ENCODE measurements at regions not wholly inside any gene's neighbourhood (a gene's known extent, or its start where the extent isn't known, plus 50 kb on each side); places are given as distances from the start of the nearest gene placed in this dataset.

DNA sequence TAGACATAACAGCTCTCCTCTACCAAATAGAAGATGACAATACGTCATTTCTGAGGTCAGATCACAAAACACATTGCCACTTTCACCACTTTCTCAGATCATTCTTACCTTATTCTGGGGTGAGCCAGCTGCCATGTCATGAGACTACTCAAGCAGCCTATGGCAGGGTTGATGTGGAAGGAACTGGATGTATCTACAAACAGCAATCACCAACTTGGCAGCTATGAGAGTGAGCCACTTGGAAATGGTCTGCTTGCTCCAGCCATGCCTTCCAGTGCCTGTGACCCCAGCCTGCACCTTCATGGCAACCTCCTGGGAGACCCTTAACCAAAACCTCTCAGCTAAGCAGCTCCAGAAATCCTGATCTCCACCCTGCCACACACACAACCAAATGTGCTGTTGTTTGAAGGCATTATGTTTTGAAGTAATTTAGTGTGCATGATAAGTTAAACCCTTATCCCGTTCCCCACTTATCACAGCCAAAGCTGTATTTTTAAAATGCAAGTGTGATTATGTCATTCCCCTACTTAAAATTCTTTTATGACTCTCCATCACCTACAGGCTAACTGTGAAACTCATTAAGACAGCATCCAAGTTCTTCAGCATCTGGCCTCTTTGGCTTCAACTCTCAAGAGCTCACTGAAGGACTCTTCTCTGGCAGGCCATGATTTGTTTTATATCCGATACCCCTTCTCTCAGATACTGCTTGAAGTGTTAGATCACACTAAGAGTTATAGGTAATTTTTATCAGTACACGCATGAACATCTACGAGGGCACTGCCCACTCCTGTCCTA, 150.6 kb downstream of the LY86 start:
- Mint-ChIP-seq H3K27me3 (ENCODE audit: insufficient read depth, unreplicated experiment) (no peaks in the 10 kb centered on the region), H3K27ac (ENCODE audit: low read depth, unreplicated experiment) (no peak overlapping the region), H3K4me3 (ENCODE audit: unreplicated experiment) (no peak overlapping the region), H3K4me1 (ENCODE audit: insufficient read depth, unreplicated experiment) (peaks cover 9% of the 10 kb centered on the region), H3K9me3 (ENCODE audit: unreplicated experiment) (no peaks in the 10 kb centered on the region), H3K36me3 (ENCODE audit: insufficient read depth, unreplicated experiment) (no peaks in the 10 kb centered on the region)
- intact Hi-C loops (cut with micrococcal nuclease) = no loop called here
- CTCF ChIA-PET = interaction anchor here (1.2 kb wide), 1 partner anchor 11 kb away, joined by 3 read pairs; no protein-coding TSS in a partner anchor
- no TSS peak for BruUV-seq (replicated peaks)
- no peak for DNase-seq (ENCODE audit: unreplicated experiment)
- POLR2A ChIA-PET = interaction anchor here (0.6 to 0.7 kb wide), 2 partner anchors 52 to 250 kb away, joined by 3 read pairs; no protein-coding TSS in a partner anchor
- TF ChIP-seq, protein P1, sequence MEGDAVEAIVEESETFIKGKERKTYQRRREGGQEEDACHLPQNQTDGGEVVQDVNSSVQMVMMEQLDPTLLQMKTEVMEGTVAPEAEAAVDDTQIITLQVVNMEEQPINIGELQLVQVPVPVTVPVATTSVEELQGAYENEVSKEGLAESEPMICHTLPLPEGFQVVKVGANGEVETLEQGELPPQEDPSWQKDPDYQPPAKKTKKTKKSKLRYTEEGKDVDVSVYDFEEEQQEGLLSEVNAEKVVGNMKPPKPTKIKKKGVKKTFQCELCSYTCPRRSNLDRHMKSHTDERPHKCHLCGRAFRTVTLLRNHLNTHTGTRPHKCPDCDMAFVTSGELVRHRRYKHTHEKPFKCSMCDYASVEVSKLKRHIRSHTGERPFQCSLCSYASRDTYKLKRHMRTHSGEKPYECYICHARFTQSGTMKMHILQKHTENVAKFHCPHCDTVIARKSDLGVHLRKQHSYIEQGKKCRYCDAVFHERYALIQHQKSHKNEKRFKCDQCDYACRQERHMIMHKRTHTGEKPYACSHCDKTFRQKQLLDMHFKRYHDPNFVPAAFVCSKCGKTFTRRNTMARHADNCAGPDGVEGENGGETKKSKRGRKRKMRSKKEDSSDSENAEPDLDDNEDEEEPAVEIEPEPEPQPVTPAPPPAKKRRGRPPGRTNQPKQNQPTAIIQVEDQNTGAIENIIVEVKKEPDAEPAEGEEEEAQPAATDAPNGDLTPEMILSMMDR (IDR thresholded peaks at IDR 0.05; ENCODE audit: unreplicated experiment) = no peak

DNA sequence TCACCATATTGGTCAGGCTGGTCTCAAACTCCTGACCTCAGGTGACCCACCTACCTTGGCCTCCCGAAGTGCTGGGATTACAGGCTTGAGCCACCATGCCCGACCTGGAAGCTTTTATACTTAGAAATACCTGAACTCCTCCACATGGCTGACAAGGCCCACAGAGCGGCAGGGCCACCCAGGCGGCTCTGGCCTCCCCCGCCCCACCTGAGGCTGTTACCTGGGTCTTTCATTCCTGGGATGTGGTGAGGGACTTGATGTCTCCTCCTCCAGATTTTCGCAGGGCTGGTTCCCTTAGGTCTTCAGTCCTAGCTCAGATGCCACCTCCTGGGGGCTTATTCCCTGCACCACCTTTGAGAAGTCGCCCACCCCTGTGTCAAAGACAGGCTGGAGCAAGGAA, 152.1 kb downstream of the LY86 start:
- DNase-seq (ENCODE audit: unreplicated experiment) = no peak
- H3K4me3 Mint-ChIP-seq (ENCODE audit: unreplicated experiment) = no peak overlapping the region
- intact Hi-C loops (cut with micrococcal nuclease) = no loop called here
- TF ChIP-seq, protein P1 (IDR thresholded peaks at IDR 0.05; ENCODE audit: unreplicated experiment) = no peak
- H3K27me3 Mint-ChIP-seq (ENCODE audit: insufficient read depth, unreplicated experiment) = no peaks in the 10 kb centered on the region
- H3K36me3 Mint-ChIP-seq (ENCODE audit: insufficient read depth, unreplicated experiment) = no peaks in the 10 kb centered on the region
- no peak overlapping the region for H3K27ac Mint-ChIP-seq (ENCODE audit: low read depth, unreplicated experiment)
- no peaks in the 10 kb centered on the region for H3K4me1 Mint-ChIP-seq (ENCODE audit: insufficient read depth, unreplicated experiment)
- BruUV-seq (replicated peaks) = no TSS peak
- CTCF ChIA-PET = no interaction called here
- POLR2A ChIA-PET = no interaction called here
- no peaks in the 10 kb centered on the region for H3K9me3 Mint-ChIP-seq (ENCODE audit: unreplicated experiment)

DNA sequence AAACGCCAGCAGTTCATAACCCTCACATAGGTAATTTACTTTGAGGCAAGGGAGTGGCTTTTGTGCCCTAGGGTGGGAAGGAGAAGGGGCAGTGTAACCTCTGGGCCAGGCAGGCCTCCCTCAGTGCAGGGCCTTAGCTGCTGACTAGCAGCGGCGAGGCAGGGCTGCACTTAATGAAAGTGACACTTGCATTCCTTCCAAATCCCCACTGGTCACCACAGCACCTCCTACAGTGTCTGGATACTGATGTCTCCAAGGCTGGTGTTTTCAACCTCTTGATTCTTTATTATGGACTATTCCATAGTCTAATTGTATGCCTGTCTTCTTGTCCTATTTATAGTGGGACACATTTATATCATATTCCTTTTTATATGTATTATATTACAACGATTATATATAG, 152.7 kb downstream of the LY86 start:
- no peaks in the 10 kb centered on the region for H3K4me1 Mint-ChIP-seq (ENCODE audit: insufficient read depth, unreplicated experiment)
- H3K9me3 Mint-ChIP-seq (ENCODE audit: unreplicated experiment) = no peaks in the 10 kb centered on the region
- no TSS peak for BruUV-seq (replicated peaks)
- no peak for DNase-seq (ENCODE audit: unreplicated experiment)
- POLR2A ChIA-PET = no interaction called here
- CTCF ChIA-PET = interaction anchor here (1.8 kb wide), 1 partner anchor 17 kb away, joined by 7 read pairs; no protein-coding TSS in a partner anchor
- H3K36me3 Mint-ChIP-seq (ENCODE audit: insufficient read depth, unreplicated experiment) = no peaks in the 10 kb centered on the region
- TF ChIP-seq, protein P1 (IDR thresholded peaks at IDR 0.05; ENCODE audit: unreplicated experiment) = no peak
- H3K4me3 Mint-ChIP-seq (ENCODE audit: unreplicated experiment) = no peak overlapping the region
- intact Hi-C loops (cut with micrococcal nuclease) = no loop called here
- no peak overlapping the region for H3K27ac Mint-ChIP-seq (ENCODE audit: low read depth, unreplicated experiment)
- no peaks in the 10 kb centered on the region for H3K27me3 Mint-ChIP-seq (ENCODE audit: insufficient read depth, unreplicated experiment)

DNA sequence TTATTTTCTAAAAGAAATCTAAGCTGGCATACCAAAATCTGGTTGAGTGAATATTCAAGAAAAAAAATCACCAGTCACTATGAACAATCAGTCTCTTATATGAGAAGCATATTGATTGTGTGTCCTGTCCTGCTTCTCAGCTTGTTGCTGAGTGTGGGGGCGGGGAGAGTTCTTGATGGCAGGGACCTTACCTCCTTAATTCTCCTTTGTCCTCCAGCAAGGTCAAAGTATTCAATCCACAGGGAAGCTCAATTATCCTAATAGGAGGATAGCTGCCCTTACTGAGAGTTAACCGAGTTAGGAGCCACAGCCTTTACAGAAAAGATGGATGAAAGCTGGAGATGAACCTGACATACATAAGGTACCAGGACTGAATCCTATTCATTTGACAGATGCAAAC, 154.0 kb downstream of the LY86 start:
- ChIA-PET CTCF (interaction anchor here (0.6 to 1.8 kb wide), 6 partner anchors 18 to 422 kb away, joined by 3 to 7 read pairs (median 4); no protein-coding TSS in a partner anchor), POLR2A (interaction anchor here (0.6 to 1.0 kb wide), 2 partner anchors 52 to 76 kb away, joined by 4 read pairs; no protein-coding TSS in a partner anchor)
- no peaks in the 10 kb centered on the region for H3K36me3 Mint-ChIP-seq (ENCODE audit: insufficient read depth, unreplicated experiment)
- DNase-seq (ENCODE audit: unreplicated experiment) = no peak
- TF ChIP-seq, protein P1 (IDR thresholded peaks at IDR 0.05; ENCODE audit: unreplicated experiment) = no peak
- intact Hi-C loops (cut with micrococcal nuclease) = no loop called here
- no peak overlapping the region for H3K27ac Mint-ChIP-seq (ENCODE audit: low read depth, unreplicated experiment)
- no peaks in the 10 kb centered on the region for H3K27me3 Mint-ChIP-seq (ENCODE audit: insufficient read depth, unreplicated experiment)
- H3K4me3 Mint-ChIP-seq (ENCODE audit: unreplicated experiment) = no peak overlapping the region
- no peaks in the 10 kb centered on the region for H3K4me1 Mint-ChIP-seq (ENCODE audit: insufficient read depth, unreplicated experiment)
- BruUV-seq (replicated peaks) = no TSS peak
- no peaks in the 10 kb centered on the region for H3K9me3 Mint-ChIP-seq (ENCODE audit: unreplicated experiment)

Measured in MCF 10A (cell line).